Liver (tissue), 8 donors: ENCODE measurements at regions not wholly inside any gene's neighbourhood (a gene's known extent, or its start where the extent isn't known, plus 50 kb on each side); places are given as distances from the start of the nearest gene placed in this dataset.

Experiments
- DNase-seq: peaks from one replicate; pipeline ENCODE4 v3.0.0-alpha.2; 2017; ENCODE audit warnings: low spot score
- H3K27ac ChIP-seq, 2 donors: one replicate each; pipeline ENCODE4 v1.7.0; 2013; ENCODE audit warnings: inconsistent platforms in 2 of 2, low read length in 2 of 2, control low read depth in 1 of 2, low read depth in 1 of 2, mild to moderate bottlenecking in 1 of 2
- H3K27me3 ChIP-seq, 4 donors: one replicate each; pipeline versions ENCODE4 v1.6.1 to v1.7.0; 2013; ENCODE audit warnings: low read length in 3 of 4, inconsistent platforms in 1 of 4, mild to moderate bottlenecking in 1 of 4, moderate library complexity in 1 of 4; ENCODE audit not compliant: control insufficient read depth in 4 of 4, insufficient read depth in 4 of 4
- H3K36me3 ChIP-seq, 4 donors: one replicate each; pipeline versions ENCODE4 v1.6.1 to v1.7.0; 2013; ENCODE audit warnings: low read length in 3 of 4, mild to moderate bottlenecking in 3 of 4, low read depth in 1 of 4, moderate library complexity in 1 of 4; ENCODE audit not compliant: control insufficient read depth in 4 of 4, insufficient read depth in 3 of 4
- H3K4me1 ChIP-seq, 4 donors: one replicate each; pipeline versions ENCODE4 v1.6.1 to v1.7.0; 2013; ENCODE audit warnings: low read length in 3 of 4, mild to moderate bottlenecking in 3 of 4, moderate library complexity in 1 of 4; ENCODE audit not compliant: control insufficient read depth in 4 of 4, insufficient read depth in 4 of 4
- H3K4me3 ChIP-seq, 3 donors: one replicate each; pipeline versions ENCODE4 v1.6.1 to v1.7.0; 2013; ENCODE audit warnings: low read length in 3 of 3, control low read depth in 1 of 3, low read depth in 1 of 3, mild to moderate bottlenecking in 1 of 3
- H3K9ac ChIP-seq, 2 donors: one replicate each; pipeline ENCODE4 v1.7.0; 2013; ENCODE audit warnings: low read length in 2 of 2, mild to moderate bottlenecking in 2 of 2, moderate library complexity in 2 of 2, control low read depth in 1 of 2, low read depth in 1 of 2
- H3K9me3 ChIP-seq, 4 donors: one replicate each; pipeline versions ENCODE4 v1.6.1 to v1.7.0; 2013; ENCODE audit warnings: low read length in 3 of 4; ENCODE audit not compliant: control insufficient read depth in 4 of 4
- ATF3 ChIP-seq: IDR thresholded peaks from 2 replicates; pipeline ENCODE4 v1.6.1; 2016; ENCODE audit warnings: antibody characterized with exemption
- CTCF ChIP-seq: fragments of 150-350 bp; IDR thresholded peaks from 2 replicates; pipeline ENCODE4 v1.5.1; 2017; ENCODE audit warnings: improper control_type of control experiment, low read depth, low read length; ENCODE audit not compliant: missing input control
- EGR1 ChIP-seq, 2 donors: IDR thresholded peaks; 2 replicates each; pipeline ENCODE4 v1.6.1; 2016 to 2018; ENCODE audit warnings: antibody characterized with exemption in 2 of 2, low read depth in 2 of 2
- FOXA1 ChIP-seq: IDR thresholded peaks from 2 replicates; pipeline ENCODE4 v1.6.1; 2016; ENCODE audit warnings: antibody characterized with exemption
- FOXA2 ChIP-seq: IDR thresholded peaks from 2 replicates; pipeline ENCODE4 v1.6.1; 2016; ENCODE audit warnings: antibody characterized with exemption
- GABPA ChIP-seq, 2 donors: IDR thresholded peaks in 1 of 2; conservative IDR thresholded peaks in 1 of 2; 2 replicates each; pipeline ENCODE4 v1.6.1; 2016; ENCODE audit warnings: antibody characterized with exemption in 2 of 2, mild to moderate bottlenecking in 1 of 2, moderate library complexity in 1 of 2
- HNF4A ChIP-seq, 2 donors: conservative IDR thresholded peaks; 2 replicates each; pipeline ENCODE4 v1.6.1; 2016; ENCODE audit warnings: antibody characterized with exemption in 2 of 2, mild to moderate bottlenecking in 2 of 2
- JUND ChIP-seq, 2 donors: IDR thresholded peaks; 2 replicates each; pipeline ENCODE4 v1.6.1; 2016; ENCODE audit warnings: antibody characterized with exemption in 2 of 2
- MAX ChIP-seq: IDR thresholded peaks from 2 replicates; pipeline ENCODE4 v1.6.1; 2016; ENCODE audit warnings: antibody characterized with exemption
- NR2F2 ChIP-seq: IDR thresholded peaks from 2 replicates; pipeline ENCODE4 v1.6.1; 2016; ENCODE audit warnings: antibody characterized with exemption
- RAD21 ChIP-seq, 2 donors: IDR thresholded peaks; 2 replicates each; pipeline ENCODE4 v1.6.1; 2016; ENCODE audit warnings: antibody characterized with exemption in 2 of 2, mild to moderate bottlenecking in 2 of 2
- REST ChIP-seq: IDR thresholded peaks from 2 replicates; pipeline ENCODE4 v1.6.1; 2016; ENCODE audit warnings: antibody characterized with exemption, mild to moderate bottlenecking
- RXRA ChIP-seq, 2 donors: IDR thresholded peaks; 2 replicates each; pipeline ENCODE4 v1.6.1; 2017 to 2018; ENCODE audit warnings: antibody characterized with exemption in 2 of 2, mild to moderate bottlenecking in 1 of 2
- SP1 ChIP-seq: IDR thresholded peaks from 2 replicates; pipeline ENCODE4 v1.6.1; 2018; ENCODE audit warnings: antibody characterized with exemption, mild to moderate bottlenecking
- TAF1 ChIP-seq: conservative IDR thresholded peaks from 2 replicates; pipeline ENCODE4 v1.6.1; 2016; ENCODE audit warnings: antibody characterized with exemption, mild to moderate bottlenecking
- YY1 ChIP-seq: IDR thresholded peaks from 2 replicates; pipeline ENCODE4 v1.6.1; 2016; ENCODE audit warnings: antibody characterized with exemption, mild to moderate bottlenecking
- ZBTB33 ChIP-seq: IDR thresholded peaks from 2 replicates; pipeline ENCODE4 v1.6.1; 2016; ENCODE audit warnings: antibody characterized with exemption
- WGBS: extraction: QIAGEN DNeasy Blood & Tissue Kit; methylation state at CpG from one replicate; pipeline ENCODE4 v1.1.7; 2013; 5-methylcytosine and 5-hydroxymethylcytosine counted together
- donor health status: healthy.
- donor health status: healthy.
- donor health status: healthy.
- donor health status: healthy.
- donor health status: healthy.

- H3K4me1 ChIP-seq = no peaks in the 10 kb centered on the region
- H3K36me3 ChIP-seq = no peaks in the 10 kb centered on the region
- no peaks in the 10 kb centered on the region for H3K9me3 ChIP-seq
- TF ChIP-seq FOXA2 (no peak), CTCF (no peak), GABPA (IDR thresholded peaks at IDR 0.05 in 1 of 2, conservative IDR thresholded peaks at IDR 0.05 in 1 of 2) (no peak), EGR1 (IDR thresholded peaks at IDR 0.05; ENCODE audit: low read depth in 2 of 2) (no peak), SP1 (no peak), JUND (IDR thresholded peaks at IDR 0.05) (no peak), YY1 (no peak), FOXA1 (no peak), TAF1 (no peak), MAX (no peak), NR2F2 (no peak)
- no peak overlapping the region for H3K27ac ChIP-seq
- no peaks in the 10 kb centered on the region for H3K27me3 ChIP-seq
- no peak for DNase-seq
- no peak overlapping the region for H3K9ac ChIP-seq
- 81% methylated on average over 3 of the region's 3 CpGs for WGBS
- no peak overlapping the region for H3K4me3 ChIP-seq
These were observed 891.6 kb downstream of the GRM8 start for GRCh38 chr7:126361183-126361582.

GRCh38 chr7:126339813-126340212 lies 912.9 kb downstream of the GRM8 start:
- H3K36me3 ChIP-seq = no peaks in the 10 kb centered on the region
- DNase-seq = no peak
- no peaks in the 10 kb centered on the region for H3K4me1 ChIP-seq
- H3K27me3 ChIP-seq = no peaks in the 10 kb centered on the region
- no peak overlapping the region for H3K9ac ChIP-seq
- WGBS = 70% methylated on average over 4 of the region's 4 CpGs
- H3K9me3 ChIP-seq = peaks cover 0 to 4% (median 0%) of the 10 kb centered on the region in 4 donors
- TF ChIP-seq RXRA (IDR thresholded peaks at IDR 0.05) (no peak), REST (no peak), ZBTB33 (no peak), CTCF (no peak), FOXA2 (no peak), GABPA (IDR thresholded peaks at IDR 0.05 in 1 of 2, conservative IDR thresholded peaks at IDR 0.05 in 1 of 2) (no peak), FOXA1 (no peak), SP1 (no peak), ATF3 (no peak), HNF4A (conservative IDR thresholded peaks at IDR 0.05) (no peak), YY1 (no peak), RAD21 (IDR thresholded peaks at IDR 0.05) (no peak), JUND (IDR thresholded peaks at IDR 0.05) (no peak)
- no peak overlapping the region for H3K4me3 ChIP-seq
- H3K27ac ChIP-seq = no peak overlapping the region
